ENCODE measurements at regions not wholly inside any gene's neighbourhood (a gene's known extent, or its start where the extent isn't known, plus 50 kb on each side); places are given as distances from the start of the nearest gene placed in this dataset.

GRCh38 chr4:31458813-31459212, 738.6 kb downstream of the PCDH7 start:
- TF ChIP-seq EZH2 (IDR thresholded peaks at IDR 0.05; ENCODE audit: insufficient read depth, poor library complexity, severe bottlenecking) (no peak), EZH2phosphoT487 (IDR thresholded peaks at IDR 0.05; ENCODE audit: insufficient read depth, low read depth) (no peak)
